ENCODE measurements at regions not wholly inside any gene's neighbourhood (a gene's known extent, or its start where the extent isn't known, plus 50 kb on each side); places are given as distances from the start of the nearest gene placed in this dataset.

- Histone ChIP-seq H2AFZ (ENCODE audit: control insufficient read depth, low read length) (no peak overlapping the region), H3K4me1 (ENCODE audit: control insufficient read depth, extremely low read depth, insufficient read depth, low read length) (no peaks in the 10 kb centered on the region), H3K27ac (ENCODE audit: control insufficient read depth, insufficient read depth, low read length) (no peak overlapping the region), H3K9me1 (ENCODE audit: control insufficient read depth, extremely low read depth, insufficient read depth, low read length) (no peaks in the 10 kb centered on the region), H3K79me2 (ENCODE audit: control insufficient read depth, insufficient read depth, low read length) (no peaks in the 10 kb centered on the region), H3K27me3 (ENCODE audit: control insufficient read depth, extremely low read depth, insufficient read depth, low read length) (no peaks in the 10 kb centered on the region), H3K36me3 (ENCODE audit: control insufficient read depth in 2 of 2, extremely low read depth in 1 of 2, insufficient read depth in 2 of 2, low read length in 2 of 2) (no peaks in the 10 kb centered on the region), H3K4me2 (ENCODE audit: control insufficient read depth, extremely low read depth, insufficient read depth, low read depth, low read length) (no peak overlapping the region), H3K9ac (ENCODE audit: control insufficient read depth, extremely low read depth, insufficient read depth, low read length) (no peak overlapping the region), H3K9me3 (ENCODE audit: control insufficient read depth, low read depth, low read length) (no peaks in the 10 kb centered on the region), H4K20me1 (ENCODE audit: control insufficient read depth, extremely low read depth, insufficient read depth, low read length) (no peaks in the 10 kb centered on the region), H3K4me3 (ENCODE audit: control insufficient read depth in 2 of 3, extremely low read depth in 1 of 3, insufficient read depth in 2 of 3, low read depth in 1 of 3, low read length in 3 of 3) (no peak overlapping the region)
- dilution Hi-C loops (cut with MboI; ENCODE audit: extremely low pct_ligation_motif_present, low sequenced_read_pairs) = no loop called here
- no peak for TF ChIP-seq EZH2 (IDR thresholded peaks at IDR 0.05; ENCODE audit: low read length)
- TF ChIP-seq, protein P1, sequence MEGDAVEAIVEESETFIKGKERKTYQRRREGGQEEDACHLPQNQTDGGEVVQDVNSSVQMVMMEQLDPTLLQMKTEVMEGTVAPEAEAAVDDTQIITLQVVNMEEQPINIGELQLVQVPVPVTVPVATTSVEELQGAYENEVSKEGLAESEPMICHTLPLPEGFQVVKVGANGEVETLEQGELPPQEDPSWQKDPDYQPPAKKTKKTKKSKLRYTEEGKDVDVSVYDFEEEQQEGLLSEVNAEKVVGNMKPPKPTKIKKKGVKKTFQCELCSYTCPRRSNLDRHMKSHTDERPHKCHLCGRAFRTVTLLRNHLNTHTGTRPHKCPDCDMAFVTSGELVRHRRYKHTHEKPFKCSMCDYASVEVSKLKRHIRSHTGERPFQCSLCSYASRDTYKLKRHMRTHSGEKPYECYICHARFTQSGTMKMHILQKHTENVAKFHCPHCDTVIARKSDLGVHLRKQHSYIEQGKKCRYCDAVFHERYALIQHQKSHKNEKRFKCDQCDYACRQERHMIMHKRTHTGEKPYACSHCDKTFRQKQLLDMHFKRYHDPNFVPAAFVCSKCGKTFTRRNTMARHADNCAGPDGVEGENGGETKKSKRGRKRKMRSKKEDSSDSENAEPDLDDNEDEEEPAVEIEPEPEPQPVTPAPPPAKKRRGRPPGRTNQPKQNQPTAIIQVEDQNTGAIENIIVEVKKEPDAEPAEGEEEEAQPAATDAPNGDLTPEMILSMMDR (optimal IDR thresholded peaks at IDR 0.05 in 1 of 3, IDR thresholded peaks at IDR 0.05 in 1 of 3, conservative IDR thresholded peaks at IDR 0.05 in 1 of 3; ENCODE audit: extremely low read depth in 1 of 3, insufficient read depth in 2 of 3, low read length in 3 of 3) = no peak
- FAIRE-seq (no peak), DNase-seq (ENCODE audit: low read depth, low spot score) (no peak)
These were observed 445.1 kb upstream of the TRIB2 start for GRCh38 chr2:12271589-12271984.

GRCh38 chr2:12273111-12273510 lies 443.6 kb upstream of the TRIB2 start:
- no peaks in the 10 kb centered on the region for H3K4me1 ChIP-seq (ENCODE audit: control insufficient read depth, extremely low read depth, insufficient read depth, low read length)
- DNase-seq (ENCODE audit: low read depth, low spot score) (no peak), FAIRE-seq (no peak)
- no peaks in the 10 kb centered on the region for H3K36me3 ChIP-seq (ENCODE audit: control insufficient read depth in 2 of 2, extremely low read depth in 1 of 2, insufficient read depth in 2 of 2, low read length in 2 of 2)
- dilution Hi-C loops (cut with MboI; ENCODE audit: extremely low pct_ligation_motif_present, low sequenced_read_pairs) = no loop called here
- no peaks in the 10 kb centered on the region for H4K20me1 ChIP-seq (ENCODE audit: control insufficient read depth, extremely low read depth, insufficient read depth, low read length)
- H3K27me3 ChIP-seq (ENCODE audit: control insufficient read depth, extremely low read depth, insufficient read depth, low read length) = no peaks in the 10 kb centered on the region
- no peaks in the 10 kb centered on the region for H3K79me2 ChIP-seq (ENCODE audit: control insufficient read depth, insufficient read depth, low read length)
- TF ChIP-seq EZH2 (IDR thresholded peaks at IDR 0.05; ENCODE audit: low read length) = no peak
- no peak overlapping the region for H3K4me2 ChIP-seq (ENCODE audit: control insufficient read depth, extremely low read depth, insufficient read depth, low read depth, low read length)
- H3K4me3 ChIP-seq (ENCODE audit: control insufficient read depth in 2 of 3, extremely low read depth in 1 of 3, insufficient read depth in 2 of 3, low read depth in 1 of 3, low read length in 3 of 3) = no peak overlapping the region
- no peak overlapping the region for H3K9ac ChIP-seq (ENCODE audit: control insufficient read depth, extremely low read depth, insufficient read depth, low read length)
- no peaks in the 10 kb centered on the region for H3K9me3 ChIP-seq (ENCODE audit: control insufficient read depth, low read depth, low read length)
- H3K9me1 ChIP-seq (ENCODE audit: control insufficient read depth, extremely low read depth, insufficient read depth, low read length) = no peaks in the 10 kb centered on the region
- H2AFZ ChIP-seq (ENCODE audit: control insufficient read depth, low read length) = no peak overlapping the region
- H3K27ac ChIP-seq (ENCODE audit: control insufficient read depth, insufficient read depth, low read length) = no peak overlapping the region

GRCh38 chr2:12274591-12274990 lies 442.1 kb upstream of the TRIB2 start:
- H3K4me1 ChIP-seq (ENCODE audit: control insufficient read depth, extremely low read depth, insufficient read depth, low read length) = no peaks in the 10 kb centered on the region
- TF ChIP-seq, protein P1 (optimal IDR thresholded peaks at IDR 0.05 in 1 of 3, IDR thresholded peaks at IDR 0.05 in 1 of 3, conservative IDR thresholded peaks at IDR 0.05 in 1 of 3; ENCODE audit: extremely low read depth in 1 of 3, insufficient read depth in 2 of 3, low read length in 3 of 3) = no peak
- TF ChIP-seq EZH2 (IDR thresholded peaks at IDR 0.05; ENCODE audit: low read length) = no peak
- dilution Hi-C loops (cut with MboI; ENCODE audit: extremely low pct_ligation_motif_present, low sequenced_read_pairs) = no loop called here
- no peak overlapping the region for H2AFZ ChIP-seq (ENCODE audit: control insufficient read depth, low read length)
- no peaks in the 10 kb centered on the region for H3K9me3 ChIP-seq (ENCODE audit: control insufficient read depth, low read depth, low read length)
- H3K27ac ChIP-seq (ENCODE audit: control insufficient read depth, insufficient read depth, low read length) = no peak overlapping the region
- DNase-seq (ENCODE audit: low read depth, low spot score) (no peak), FAIRE-seq (peak; percentile 17)
- no peaks in the 10 kb centered on the region for H3K9me1 ChIP-seq (ENCODE audit: control insufficient read depth, extremely low read depth, insufficient read depth, low read length)
- H3K4me2 ChIP-seq (ENCODE audit: control insufficient read depth, extremely low read depth, insufficient read depth, low read depth, low read length) = no peak overlapping the region
- H3K27me3 ChIP-seq (ENCODE audit: control insufficient read depth, extremely low read depth, insufficient read depth, low read length) = no peaks in the 10 kb centered on the region
- H3K9ac ChIP-seq (ENCODE audit: control insufficient read depth, extremely low read depth, insufficient read depth, low read length) = no peak overlapping the region
- H3K79me2 ChIP-seq (ENCODE audit: control insufficient read depth, insufficient read depth, low read length) = no peaks in the 10 kb centered on the region
- H3K4me3 ChIP-seq (ENCODE audit: control insufficient read depth in 2 of 3, extremely low read depth in 1 of 3, insufficient read depth in 2 of 3, low read depth in 1 of 3, low read length in 3 of 3) = no peak overlapping the region
- H4K20me1 ChIP-seq (ENCODE audit: control insufficient read depth, extremely low read depth, insufficient read depth, low read length) = no peaks in the 10 kb centered on the region
- no peaks in the 10 kb centered on the region for H3K36me3 ChIP-seq (ENCODE audit: control insufficient read depth in 2 of 2, extremely low read depth in 1 of 2, insufficient read depth in 2 of 2, low read length in 2 of 2)
